GM23338 (cell line): ENCODE measurements at regions not wholly inside any gene's neighbourhood (a gene's known extent, or its start where the extent isn't known, plus 50 kb on each side); places are given as distances from the start of the nearest gene placed in this dataset.

ENCODE experiments used
- ATAC-seq: fragments of 200-7000 bp; cut with Tn5 transposase; 3 replicates; pipeline ENCODE4 v1.9.1; 2020
- DNase-seq: peaks from one replicate; pipeline ENCODE4 v3.0.0-alpha.2; 2015; ENCODE audit warnings: low spot score
- H2AFZ ChIP-seq: fragments of 200-600 bp; sonication (generic); 2 replicates; pipeline ENCODE4 v1.8.0; 2016; ENCODE audit warnings: antibody characterized with exemption, mild to moderate bottlenecking, moderate library complexity
- H3F3A ChIP-seq: fragments of 200-600 bp; sonication (generic); replicated peaks from 2 replicates; pipeline ENCODE4 v1.8.0; 2017; ENCODE audit warnings: antibody characterized with exemption, mixed run types, low read depth
- H3K27ac ChIP-seq: fragments of 200-600 bp; sonication (generic); 2 replicates; pipeline ENCODE4 v1.6.1; 2016; ENCODE audit warnings: low read depth
- H3K27me3 ChIP-seq: fragments of 200-600 bp; sonication (generic); 2 replicates; pipeline ENCODE4 v1.8.0; 2016; ENCODE audit warnings: mild to moderate bottlenecking, mixed run types, moderate library complexity; ENCODE audit not compliant: insufficient read depth
- H3K36me3 ChIP-seq: fragments of 200-600 bp; sonication (generic); 2 replicates; pipeline ENCODE4 v1.8.0; 2016; ENCODE audit warnings: mild to moderate bottlenecking; ENCODE audit not compliant: insufficient read depth
- H3K4me1 ChIP-seq: fragments of 200-600 bp; sonication (generic); 2 replicates; pipeline ENCODE4 v1.8.0; 2016; ENCODE audit warnings: mild to moderate bottlenecking, moderate library complexity; ENCODE audit not compliant: insufficient read depth
- H3K4me2 ChIP-seq: fragments of 200-600 bp; sonication (generic); 2 replicates; pipeline ENCODE4 v1.7.1; 2017; ENCODE audit warnings: mixed run types
- H3K4me3 ChIP-seq: fragments of 200-600 bp; sonication (generic); 2 replicates; pipeline ENCODE4 v1.6.1; 2016; ENCODE audit warnings: mixed run types
- H3K79me2 ChIP-seq: fragments of 200-600 bp; sonication (generic); replicated peaks from 2 replicates; pipeline ENCODE4 v1.8.0; 2017; ENCODE audit warnings: mild to moderate bottlenecking; ENCODE audit not compliant: insufficient read depth
- H3K9me2 ChIP-seq: fragments of 200-600 bp; sonication (generic); 2 replicates; pipeline ENCODE4 v1.8.0; 2017; ENCODE audit not compliant: insufficient read depth
- H4K20me1 ChIP-seq: fragments of 200-600 bp; sonication (generic); replicated peaks from 2 replicates; pipeline ENCODE4 v1.8.0; 2017; ENCODE audit warnings: mild to moderate bottlenecking; ENCODE audit not compliant: insufficient read depth
- H3K27ac Mint-ChIP-seq: 2 replicates; pipeline ENCODE4 v1.8.0; 2020; ENCODE audit warnings: inconsistent platforms, mild to moderate bottlenecking, moderate library complexity, mixed read lengths
- H3K27me3 Mint-ChIP-seq: 3 replicates; pipeline ENCODE4 v1.8.0; 2022; ENCODE audit warnings: low read depth, mild to moderate bottlenecking, moderate library complexity, mixed read lengths, inconsistent platforms; ENCODE audit not compliant: insufficient read depth, poor library complexity
- H3K36me3 Mint-ChIP-seq: 3 replicates; pipeline ENCODE4 v1.8.0; 2021; ENCODE audit warnings: low read depth, mild to moderate bottlenecking, inconsistent platforms, moderate library complexity, mixed read lengths
- H3K4me1 Mint-ChIP-seq: 3 replicates; pipeline ENCODE4 v1.8.0; 2020; ENCODE audit warnings: mild to moderate bottlenecking, inconsistent platforms, mixed read lengths
- H3K4me3 Mint-ChIP-seq: 3 replicates; pipeline ENCODE4 v1.8.0; 2021; ENCODE audit warnings: moderate library complexity, mild to moderate bottlenecking, inconsistent platforms, mixed read lengths
- H3K9me3 Mint-ChIP-seq: 3 replicates; pipeline ENCODE4 v1.8.0; 2020; ENCODE audit warnings: moderate library complexity, mild to moderate bottlenecking, inconsistent platforms, mixed read lengths
- CREB1 ChIP-seq: fragments of 250-450 bp; sonication (Bioruptor Pico); IDR thresholded peaks from 2 replicates; pipeline ENCODE4 v1.5.0; 2020; ENCODE audit warnings: low read depth, mild to moderate bottlenecking, moderate library complexity
- JUNB ChIP-seq: IDR thresholded peaks from one replicate; pipeline ENCODE4 v1.6.1; 2016; ENCODE audit warnings: antibody characterized with exemption; ENCODE audit not compliant: unreplicated experiment
- NANOG ChIP-seq: IDR thresholded peaks from 2 replicates; pipeline ENCODE4 v1.6.1; 2016; ENCODE audit warnings: antibody characterized with exemption, borderline replicate concordance
- POLR2AphosphoS5 ChIP-seq: IDR thresholded peaks from 2 replicates; pipeline ENCODE4 v1.6.1; 2016; ENCODE audit warnings: antibody characterized with exemption, low read depth
- STAT1 ChIP-seq: IDR thresholded peaks from one replicate; pipeline ENCODE4 v1.6.1; 2016; ENCODE audit warnings: antibody characterized with exemption; ENCODE audit not compliant: unreplicated experiment
- ZNF114 ChIP-seq: fragments of 250-450 bp; sonication (Bioruptor Pico); IDR thresholded peaks from 2 replicates; pipeline ENCODE4 v1.5.0; 2020; ENCODE audit warnings: mild to moderate bottlenecking, moderate library complexity
- TF ChIP-seq, protein P1 (sequence below): IDR thresholded peaks from one replicate; pipeline ENCODE4 v1.6.1; 2018; ENCODE audit warnings: antibody characterized with exemption; ENCODE audit not compliant: unreplicated experiment
- TF ChIP-seq, protein P2 (sequence below): fragments of 250-450 bp; sonication (Bioruptor Pico); IDR thresholded peaks from 2 replicates; pipeline ENCODE4 v1.5.0; 2020; ENCODE audit warnings: mild to moderate bottlenecking, moderate library complexity
- TF ChIP-seq, protein P3 (sequence below): IDR thresholded peaks from 2 replicates; pipeline ENCODE4 v1.6.1; 2016; ENCODE audit warnings: antibody characterized with exemption

DNA sequence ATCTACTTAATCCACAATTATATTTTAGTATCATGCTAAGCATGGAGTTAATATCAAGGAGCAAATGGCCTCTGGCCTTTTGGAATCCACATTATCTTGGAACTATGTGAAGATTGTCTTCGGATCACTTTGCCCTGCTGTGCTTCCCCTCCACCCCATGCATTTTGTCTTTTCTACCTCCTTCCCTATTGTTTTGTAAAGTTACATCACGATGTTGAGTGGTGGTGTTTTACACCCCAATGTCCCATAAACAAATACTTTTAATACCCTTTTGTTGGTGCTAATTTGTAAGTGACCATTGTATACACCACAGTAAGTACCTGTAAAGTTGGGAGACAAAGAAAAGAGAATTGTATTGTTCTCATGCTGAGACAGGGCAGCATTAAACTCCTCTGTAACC is 258.4 kb upstream of the ZNF717 start:
- peaks cover 2% of the 10 kb centered on the region for H3K27me3 Mint-ChIP-seq
- no peaks in the 10 kb centered on the region for H3K9me2 ChIP-seq
- H3K36me3 ChIP-seq: no peaks in the 10 kb centered on the region
- DNase-seq (peak; percentile 80), ATAC-seq (peak; percentile 81)
- no peaks in the 10 kb centered on the region for H3K27me3 ChIP-seq
- H3K79me2 ChIP-seq: no peaks in the 10 kb centered on the region
- peak overlapping the region; percentile 98 for H3K27ac ChIP-seq
- H3K4me3 ChIP-seq: no peak overlapping the region
- no peak overlapping the region for H3K4me2 ChIP-seq
- no peaks in the 10 kb centered on the region; the same call in 2 of the 3 replicates for H3K9me3 Mint-ChIP-seq
- H2AFZ ChIP-seq: no peak overlapping the region
- H3K4me3 Mint-ChIP-seq: no peak overlapping the region
- H4K20me1 ChIP-seq: no peaks in the 10 kb centered on the region
- peaks cover 7% of the 10 kb centered on the region; the same call in 2 of the 3 replicates for H3K36me3 Mint-ChIP-seq
- peaks cover 36% of the 10 kb centered on the region for H3K4me1 ChIP-seq
- H3K4me1 Mint-ChIP-seq: peaks cover 52% of the 10 kb centered on the region
- TF ChIP-seq ZNF114 (CRISPR knock-in tag) (peak; percentile 73; the same call in 1 of the 2 replicates), POLR2AphosphoS5 (peak; percentile 8; the same call in 1 of the 2 replicates), JUNB (no peak), CREB1 (peak; percentile 68), NANOG (peak; percentile 100), STAT1 (no peak)
- TF ChIP-seq, protein P1, sequence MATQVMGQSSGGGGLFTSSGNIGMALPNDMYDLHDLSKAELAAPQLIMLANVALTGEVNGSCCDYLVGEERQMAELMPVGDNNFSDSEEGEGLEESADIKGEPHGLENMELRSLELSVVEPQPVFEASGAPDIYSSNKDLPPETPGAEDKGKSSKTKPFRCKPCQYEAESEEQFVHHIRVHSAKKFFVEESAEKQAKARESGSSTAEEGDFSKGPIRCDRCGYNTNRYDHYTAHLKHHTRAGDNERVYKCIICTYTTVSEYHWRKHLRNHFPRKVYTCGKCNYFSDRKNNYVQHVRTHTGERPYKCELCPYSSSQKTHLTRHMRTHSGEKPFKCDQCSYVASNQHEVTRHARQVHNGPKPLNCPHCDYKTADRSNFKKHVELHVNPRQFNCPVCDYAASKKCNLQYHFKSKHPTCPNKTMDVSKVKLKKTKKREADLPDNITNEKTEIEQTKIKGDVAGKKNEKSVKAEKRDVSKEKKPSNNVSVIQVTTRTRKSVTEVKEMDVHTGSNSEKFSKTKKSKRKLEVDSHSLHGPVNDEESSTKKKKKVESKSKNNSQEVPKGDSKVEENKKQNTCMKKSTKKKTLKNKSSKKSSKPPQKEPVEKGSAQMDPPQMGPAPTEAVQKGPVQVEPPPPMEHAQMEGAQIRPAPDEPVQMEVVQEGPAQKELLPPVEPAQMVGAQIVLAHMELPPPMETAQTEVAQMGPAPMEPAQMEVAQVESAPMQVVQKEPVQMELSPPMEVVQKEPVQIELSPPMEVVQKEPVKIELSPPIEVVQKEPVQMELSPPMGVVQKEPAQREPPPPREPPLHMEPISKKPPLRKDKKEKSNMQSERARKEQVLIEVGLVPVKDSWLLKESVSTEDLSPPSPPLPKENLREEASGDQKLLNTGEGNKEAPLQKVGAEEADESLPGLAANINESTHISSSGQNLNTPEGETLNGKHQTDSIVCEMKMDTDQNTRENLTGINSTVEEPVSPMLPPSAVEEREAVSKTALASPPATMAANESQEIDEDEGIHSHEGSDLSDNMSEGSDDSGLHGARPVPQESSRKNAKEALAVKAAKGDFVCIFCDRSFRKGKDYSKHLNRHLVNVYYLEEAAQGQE: no peak
- TF ChIP-seq, protein P2, sequence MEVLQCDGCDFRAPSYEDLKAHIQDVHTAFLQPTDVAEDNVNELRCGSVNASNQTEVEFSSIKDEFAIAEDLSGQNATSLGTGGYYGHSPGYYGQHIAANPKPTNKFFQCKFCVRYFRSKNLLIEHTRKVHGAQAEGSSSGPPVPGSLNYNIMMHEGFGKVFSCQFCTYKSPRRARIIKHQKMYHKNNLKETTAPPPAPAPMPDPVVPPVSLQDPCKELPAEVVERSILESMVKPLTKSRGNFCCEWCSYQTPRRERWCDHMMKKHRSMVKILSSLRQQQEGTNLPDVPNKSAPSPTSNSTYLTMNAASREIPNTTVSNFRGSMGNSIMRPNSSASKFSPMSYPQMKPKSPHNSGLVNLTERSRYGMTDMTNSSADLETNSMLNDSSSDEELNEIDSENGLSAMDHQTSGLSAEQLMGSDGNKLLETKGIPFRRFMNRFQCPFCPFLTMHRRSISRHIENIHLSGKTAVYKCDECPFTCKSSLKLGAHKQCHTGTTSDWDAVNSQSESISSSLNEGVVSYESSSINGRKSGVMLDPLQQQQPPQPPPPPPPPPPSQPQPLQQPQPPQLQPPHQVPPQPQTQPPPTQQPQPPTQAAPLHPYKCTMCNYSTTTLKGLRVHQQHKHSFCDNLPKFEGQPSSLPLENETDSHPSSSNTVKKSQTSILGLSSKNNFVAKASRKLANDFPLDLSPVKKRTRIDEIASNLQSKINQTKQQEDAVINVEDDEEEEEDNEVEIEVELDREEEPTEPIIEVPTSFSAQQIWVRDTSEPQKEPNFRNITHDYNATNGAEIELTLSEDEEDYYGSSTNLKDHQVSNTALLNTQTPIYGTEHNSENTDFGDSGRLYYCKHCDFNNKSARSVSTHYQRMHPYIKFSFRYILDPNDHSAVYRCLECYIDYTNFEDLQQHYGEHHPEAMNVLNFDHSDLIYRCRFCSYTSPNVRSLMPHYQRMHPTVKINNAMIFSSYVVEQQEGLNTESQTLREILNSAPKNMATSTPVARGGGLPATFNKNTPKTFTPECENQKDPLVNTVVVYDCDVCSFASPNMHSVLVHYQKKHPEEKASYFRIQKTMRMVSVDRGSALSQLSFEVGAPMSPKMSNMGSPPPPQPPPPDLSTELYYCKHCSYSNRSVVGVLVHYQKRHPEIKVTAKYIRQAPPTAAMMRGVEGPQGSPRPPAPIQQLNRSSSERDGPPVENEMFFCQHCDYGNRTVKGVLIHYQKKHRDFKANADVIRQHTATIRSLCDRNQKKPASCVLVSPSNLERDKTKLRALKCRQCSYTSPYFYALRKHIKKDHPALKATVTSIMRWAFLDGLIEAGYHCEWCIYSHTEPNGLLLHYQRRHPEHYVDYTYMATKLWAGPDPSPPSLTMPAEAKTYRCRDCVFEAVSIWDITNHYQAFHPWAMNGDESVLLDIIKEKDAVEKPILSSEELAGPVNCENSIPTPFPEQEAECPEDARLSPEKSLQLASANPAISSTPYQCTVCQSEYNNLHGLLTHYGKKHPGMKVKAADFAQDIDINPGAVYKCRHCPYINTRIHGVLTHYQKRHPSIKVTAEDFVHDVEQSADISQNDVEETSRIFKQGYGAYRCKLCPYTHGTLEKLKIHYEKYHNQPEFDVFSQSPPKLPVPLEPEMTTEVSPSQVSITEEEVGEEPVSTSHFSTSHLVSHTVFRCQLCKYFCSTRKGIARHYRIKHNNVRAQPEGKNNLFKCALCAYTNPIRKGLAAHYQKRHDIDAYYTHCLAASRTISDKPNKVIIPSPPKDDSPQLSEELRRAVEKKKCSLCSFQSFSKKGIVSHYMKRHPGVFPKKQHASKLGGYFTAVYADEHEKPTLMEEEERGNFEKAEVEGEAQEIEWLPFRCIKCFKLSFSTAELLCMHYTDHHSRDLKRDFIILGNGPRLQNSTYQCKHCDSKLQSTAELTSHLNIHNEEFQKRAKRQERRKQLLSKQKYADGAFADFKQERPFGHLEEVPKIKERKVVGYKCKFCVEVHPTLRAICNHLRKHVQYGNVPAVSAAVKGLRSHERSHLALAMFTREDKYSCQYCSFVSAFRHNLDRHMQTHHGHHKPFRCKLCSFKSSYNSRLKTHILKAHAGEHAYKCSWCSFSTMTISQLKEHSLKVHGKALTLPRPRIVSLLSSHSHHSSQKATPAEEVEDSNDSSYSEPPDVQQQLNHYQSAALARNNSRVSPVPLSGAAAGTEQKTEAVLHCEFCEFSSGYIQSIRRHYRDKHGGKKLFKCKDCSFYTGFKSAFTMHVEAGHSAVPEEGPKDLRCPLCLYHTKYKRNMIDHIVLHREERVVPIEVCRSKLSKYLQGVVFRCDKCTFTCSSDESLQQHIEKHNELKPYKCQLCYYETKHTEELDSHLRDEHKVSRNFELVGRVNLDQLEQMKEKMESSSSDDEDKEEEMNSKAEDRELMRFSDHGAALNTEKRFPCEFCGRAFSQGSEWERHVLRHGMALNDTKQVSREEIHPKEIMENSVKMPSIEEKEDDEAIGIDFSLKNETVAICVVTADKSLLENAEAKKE (CRISPR knock-in tag): 0 out of 2 replicates have a peak, but pooled peaks have one; percentile 51
- TF ChIP-seq, protein P3, sequence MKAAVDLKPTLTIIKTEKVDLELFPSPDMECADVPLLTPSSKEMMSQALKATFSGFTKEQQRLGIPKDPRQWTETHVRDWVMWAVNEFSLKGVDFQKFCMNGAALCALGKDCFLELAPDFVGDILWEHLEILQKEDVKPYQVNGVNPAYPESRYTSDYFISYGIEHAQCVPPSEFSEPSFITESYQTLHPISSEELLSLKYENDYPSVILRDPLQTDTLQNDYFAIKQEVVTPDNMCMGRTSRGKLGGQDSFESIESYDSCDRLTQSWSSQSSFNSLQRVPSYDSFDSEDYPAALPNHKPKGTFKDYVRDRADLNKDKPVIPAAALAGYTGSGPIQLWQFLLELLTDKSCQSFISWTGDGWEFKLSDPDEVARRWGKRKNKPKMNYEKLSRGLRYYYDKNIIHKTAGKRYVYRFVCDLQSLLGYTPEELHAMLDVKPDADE: 0 out of 2 replicates have a peak, but pooled peaks have one; percentile 49
- H3F3A ChIP-seq: no peaks in the 10 kb centered on the region
- peak overlapping the region; percentile 93 for H3K27ac Mint-ChIP-seq
